Duodenal mucosa (tissue), 2 donors: ENCODE measurements at regions not wholly inside any gene's neighbourhood (a gene's known extent, or its start where the extent isn't known, plus 50 kb on each side); places are given as distances from the start of the nearest gene placed in this dataset.

Source experiments
- H3K27ac ChIP-seq: one replicate; pipeline ENCODE4 v1.7.0; 2013; ENCODE audit warnings: low read depth, low read length
- H3K27me3 ChIP-seq, 2 donors: one replicate each; pipeline ENCODE4 v1.7.0; 2013; ENCODE audit warnings: low read length in 2 of 2, control low read depth in 1 of 2; ENCODE audit not compliant: insufficient read depth in 2 of 2, control insufficient read depth in 1 of 2
- H3K36me3 ChIP-seq, 2 donors: one replicate each; pipeline ENCODE4 v1.7.0; 2013; ENCODE audit warnings: low read length in 2 of 2, control low read depth in 1 of 2; ENCODE audit not compliant: insufficient read depth in 2 of 2, control insufficient read depth in 1 of 2
- H3K4me1 ChIP-seq, 2 donors: one replicate each; pipeline ENCODE4 v1.7.0; 2013; ENCODE audit warnings: low read length in 2 of 2, control low read depth in 1 of 2; ENCODE audit not compliant: insufficient read depth in 2 of 2, control insufficient read depth in 1 of 2
- H3K4me3 ChIP-seq, 2 donors: one replicate each; pipeline ENCODE4 v1.7.0; 2013; ENCODE audit warnings: low read length in 2 of 2, low read depth in 1 of 2
- H3K9ac ChIP-seq, 2 donors: one replicate each; pipeline ENCODE4 v1.7.0; 2013; ENCODE audit warnings: low read length in 2 of 2, low read depth in 1 of 2
- H3K9me3 ChIP-seq, 2 donors: one replicate each; pipeline ENCODE4 v1.7.0; 2013; ENCODE audit warnings: low read length in 2 of 2, control low read depth in 1 of 2; ENCODE audit not compliant: control insufficient read depth in 1 of 2

- H3K27me3 ChIP-seq, result no peaks in the 10 kb centered on the region
- no peak overlapping the region for H3K9ac ChIP-seq
- no peaks in the 10 kb centered on the region for H3K9me3 ChIP-seq
- H3K4me1 ChIP-seq, result no peaks in the 10 kb centered on the region
- no peak overlapping the region for H3K4me3 ChIP-seq
- H3K27ac ChIP-seq, result no peak overlapping the region
- H3K36me3 ChIP-seq, result no peaks in the 10 kb centered on the region
These were observed 280.3 kb upstream of the TRIB2 start for GRCh38 chr2:12436483-12436882.

GRCh38 chr2:12436935-12437561, 279.7 kb upstream of the TRIB2 start:
- Histone ChIP-seq H3K27me3 (no peaks in the 10 kb centered on the region), H3K27ac (no peak overlapping the region), H3K9ac (no peak overlapping the region), H3K4me1 (no peaks in the 10 kb centered on the region), H3K9me3 (no peaks in the 10 kb centered on the region), H3K4me3 (no peak overlapping the region), H3K36me3 (no peaks in the 10 kb centered on the region)

DNA sequence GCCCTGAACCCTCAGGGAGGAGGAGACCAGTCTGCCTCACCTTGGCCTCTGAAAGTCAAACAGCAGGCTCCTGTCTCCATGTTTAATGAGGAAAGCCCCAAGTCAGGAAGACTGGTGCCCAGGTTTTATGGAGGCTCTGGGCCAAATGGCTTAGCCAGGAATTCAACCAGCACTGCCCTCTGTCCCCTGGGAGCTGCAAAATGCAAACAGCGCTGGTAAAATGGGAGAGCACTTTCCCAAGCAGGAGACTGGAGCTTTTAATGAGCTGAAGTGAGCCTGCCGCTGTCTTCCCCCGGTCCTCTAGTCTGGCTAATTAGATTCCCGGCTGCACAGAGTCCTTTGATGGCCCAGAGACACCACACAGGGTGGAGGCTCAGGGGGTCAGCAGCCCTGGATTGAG, 276.0 kb upstream of the TRIB2 start:
- Histone ChIP-seq H3K9me3 (no peaks in the 10 kb centered on the region), H3K9ac (no peak overlapping the region), H3K4me1 (no peaks in the 10 kb centered on the region), H3K36me3 (no peaks in the 10 kb centered on the region), H3K4me3 (no peak overlapping the region), H3K27me3 (no peaks in the 10 kb centered on the region), H3K27ac (no peak overlapping the region)

- no peaks in the 10 kb centered on the region for H3K4me1 ChIP-seq
- H3K27me3 ChIP-seq, result no peaks in the 10 kb centered on the region
These were observed 274.8 kb upstream of the TRIB2 start for GRCh38 chr2:12441750-12442475.

GRCh38 chr2:12442476-12442847, 274.3 kb upstream of the TRIB2 start:
- H3K4me1 ChIP-seq, result no peaks in the 10 kb centered on the region
- H3K9me3 ChIP-seq, result no peaks in the 10 kb centered on the region
- no peaks in the 10 kb centered on the region for H3K36me3 ChIP-seq
- H3K27me3 ChIP-seq, result no peaks in the 10 kb centered on the region
- no peak overlapping the region for H3K27ac ChIP-seq
- no peak overlapping the region for H3K4me3 ChIP-seq
- no peak overlapping the region for H3K9ac ChIP-seq

More at GRCh38 chr2:12441750-12442475, 274.8 kb upstream of the TRIB2 start:
- no peak overlapping the region for H3K4me3 ChIP-seq
- no peaks in the 10 kb centered on the region for H3K36me3 ChIP-seq
- H3K9ac ChIP-seq, result no peak overlapping the region
- no peak overlapping the region for H3K27ac ChIP-seq
- no peaks in the 10 kb centered on the region for H3K9me3 ChIP-seq

GRCh38 chr2:12448846-12449505, 267.8 kb upstream of the TRIB2 start:
- Histone ChIP-seq H3K4me3 (no peak overlapping the region), H3K9ac (no peak overlapping the region), H3K4me1 (peaks cover 5 to 11% of the 10 kb centered on the region in 2 donors), H3K27me3 (no peaks in the 10 kb centered on the region), H3K27ac (no peak overlapping the region), H3K9me3 (no peaks in the 10 kb centered on the region), H3K36me3 (no peaks in the 10 kb centered on the region)

DNA sequence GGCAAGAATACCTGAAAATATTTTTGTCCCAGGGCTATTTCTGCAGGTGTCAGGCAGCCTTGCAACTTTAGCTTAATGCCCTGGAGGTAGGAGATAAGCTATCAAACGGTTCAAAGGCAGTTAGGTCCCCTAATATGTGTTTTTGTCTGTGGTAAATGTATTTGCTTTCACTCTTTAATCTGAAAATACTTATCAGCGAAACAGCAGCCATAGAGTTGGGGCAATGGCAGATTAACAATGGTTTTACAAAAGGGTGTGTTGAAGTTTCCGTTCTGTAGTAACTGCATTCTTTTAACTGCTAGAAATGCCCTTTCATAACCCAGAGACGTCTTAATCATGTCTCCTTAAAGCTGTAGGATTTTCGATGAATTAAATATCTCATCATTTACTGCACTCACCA, 265.0 kb upstream of the TRIB2 start:
- H3K4me1 ChIP-seq, result peaks cover 7 to 13% of the 10 kb centered on the region in 2 donors

GRCh38 chr2:12452185-12452584, 264.6 kb upstream of the TRIB2 start:
- peak overlapping the region in 1 of 2 donors; percentile 28 for H3K9ac ChIP-seq
- H3K9me3 ChIP-seq, result no peaks in the 10 kb centered on the region
- H3K4me3 ChIP-seq, result peak overlapping the region; percentile 30 to 53
- H3K27ac ChIP-seq, result no peak overlapping the region
- no peaks in the 10 kb centered on the region for H3K36me3 ChIP-seq
- H3K27me3 ChIP-seq, result no peaks in the 10 kb centered on the region
- peaks cover 12 to 18% of the 10 kb centered on the region in 2 donors for H3K4me1 ChIP-seq

More for the DNA sequence above, 265.0 kb upstream of the TRIB2 start:
- peak overlapping the region; percentile 30 to 53 for H3K4me3 ChIP-seq
- H3K9ac ChIP-seq, result peak overlapping the region in 1 of 2 donors; percentile 28
- H3K36me3 ChIP-seq, result no peaks in the 10 kb centered on the region
- H3K27ac ChIP-seq, result no peak overlapping the region
- H3K9me3 ChIP-seq, result no peaks in the 10 kb centered on the region
- H3K27me3 ChIP-seq, result no peaks in the 10 kb centered on the region

DNA sequence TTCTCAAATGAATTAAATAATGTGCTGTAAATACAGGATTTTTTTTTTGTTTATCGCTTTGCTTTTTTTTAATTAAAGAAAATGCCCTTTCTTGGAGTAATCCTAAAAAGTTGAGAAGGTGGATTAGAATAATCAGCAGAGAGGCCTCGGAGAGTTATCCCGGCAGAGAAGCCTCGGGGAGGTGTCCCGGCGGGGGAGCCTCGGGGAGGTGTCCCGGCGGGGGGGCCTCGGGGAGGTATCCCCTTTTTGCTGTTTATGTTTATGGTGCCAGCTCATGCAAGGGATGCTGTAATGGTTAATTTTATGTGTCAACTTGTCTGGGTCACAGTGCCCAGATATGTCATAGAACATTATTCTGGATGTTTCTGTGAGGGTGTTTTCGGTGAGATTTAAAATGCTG, 263.0 kb upstream of the TRIB2 start:
- peaks cover 15 to 22% of the 10 kb centered on the region in 2 donors for H3K4me1 ChIP-seq
- no peak overlapping the region for H3K4me3 ChIP-seq
- no peaks in the 10 kb centered on the region for H3K27me3 ChIP-seq
- no peaks in the 10 kb centered on the region for H3K9me3 ChIP-seq
- no peaks in the 10 kb centered on the region for H3K36me3 ChIP-seq
- no peak overlapping the region for H3K27ac ChIP-seq
- no peak overlapping the region for H3K9ac ChIP-seq

DNA sequence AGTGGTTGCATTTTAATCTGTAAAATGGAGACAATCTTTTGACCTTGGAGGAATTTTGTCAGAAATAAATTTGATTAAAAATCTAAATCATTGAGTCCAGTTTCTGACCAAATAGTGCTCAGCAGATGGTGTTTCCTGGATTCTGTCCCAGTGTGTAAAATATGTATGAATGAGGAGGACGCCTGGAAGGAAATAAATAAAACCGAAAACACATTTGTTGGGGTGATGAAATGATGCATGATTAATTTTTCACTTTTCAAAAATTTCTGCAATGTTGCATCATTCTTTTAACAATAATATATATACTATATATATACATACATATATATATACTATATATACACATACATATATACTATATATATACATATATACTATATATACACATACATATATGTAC, 261.1 kb upstream of the TRIB2 start:
- Histone ChIP-seq H3K9me3 (no peaks in the 10 kb centered on the region), H3K4me1 (peaks cover 15 to 22% of the 10 kb centered on the region in 2 donors), H3K36me3 (no peaks in the 10 kb centered on the region), H3K27me3 (no peaks in the 10 kb centered on the region), H3K27ac (no peak overlapping the region), H3K4me3 (no peak overlapping the region), H3K9ac (no peak overlapping the region)
